Thyroid gland (tissue), 4 donors: ENCODE measurements at regions not wholly inside any gene's neighbourhood (a gene's known extent, or its start where the extent isn't known, plus 50 kb on each side); places are given as distances from the start of the nearest gene placed in this dataset.

ENCODE experiments used
- POLR2A ChIP-seq, 2 donors: fragments of 450-650 bp; IDR thresholded peaks; one replicate each; pipeline ENCODE4 v1.6.1; 2017; ENCODE audit warnings: antibody characterized with exemption in 2 of 2, mild to moderate bottlenecking in 2 of 2, moderate library complexity in 1 of 2
- TF ChIP-seq, protein P1 (sequence below), 6 experiments: fragments of 200-600 bp in 3 of 6; fragments of 450-650 bp in 3 of 6; sonication (generic) in 3 of 6; IDR thresholded peaks; one replicate each; pipeline ENCODE4 v1.5.1; 2016 to 2019; ENCODE audit warnings: antibody characterized with exemption in 6 of 6, mild to moderate bottlenecking in 2 of 6, inconsistent platforms in 1 of 6, moderate library complexity in 1 of 6

DNA sequence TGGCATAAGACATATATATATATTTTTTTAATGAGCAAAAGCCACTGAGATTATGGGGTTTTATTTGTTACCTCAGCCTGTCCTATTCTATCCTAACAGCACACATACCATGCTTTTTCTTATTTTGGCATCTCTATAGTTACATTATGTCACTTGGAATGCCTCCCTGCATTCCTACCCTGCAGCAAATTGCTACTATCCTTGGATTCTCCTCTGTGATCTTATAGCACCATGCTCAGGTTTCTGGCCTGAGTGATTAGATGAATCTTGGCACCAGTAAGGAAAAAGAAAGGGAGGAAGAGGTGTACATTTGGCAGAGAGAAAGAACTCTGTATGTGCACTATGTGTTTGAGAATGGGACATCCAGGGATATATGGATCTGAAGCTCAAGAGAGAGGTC lies 86.3 kb upstream of the PELI1 start:
- TF ChIP-seq, protein P1, sequence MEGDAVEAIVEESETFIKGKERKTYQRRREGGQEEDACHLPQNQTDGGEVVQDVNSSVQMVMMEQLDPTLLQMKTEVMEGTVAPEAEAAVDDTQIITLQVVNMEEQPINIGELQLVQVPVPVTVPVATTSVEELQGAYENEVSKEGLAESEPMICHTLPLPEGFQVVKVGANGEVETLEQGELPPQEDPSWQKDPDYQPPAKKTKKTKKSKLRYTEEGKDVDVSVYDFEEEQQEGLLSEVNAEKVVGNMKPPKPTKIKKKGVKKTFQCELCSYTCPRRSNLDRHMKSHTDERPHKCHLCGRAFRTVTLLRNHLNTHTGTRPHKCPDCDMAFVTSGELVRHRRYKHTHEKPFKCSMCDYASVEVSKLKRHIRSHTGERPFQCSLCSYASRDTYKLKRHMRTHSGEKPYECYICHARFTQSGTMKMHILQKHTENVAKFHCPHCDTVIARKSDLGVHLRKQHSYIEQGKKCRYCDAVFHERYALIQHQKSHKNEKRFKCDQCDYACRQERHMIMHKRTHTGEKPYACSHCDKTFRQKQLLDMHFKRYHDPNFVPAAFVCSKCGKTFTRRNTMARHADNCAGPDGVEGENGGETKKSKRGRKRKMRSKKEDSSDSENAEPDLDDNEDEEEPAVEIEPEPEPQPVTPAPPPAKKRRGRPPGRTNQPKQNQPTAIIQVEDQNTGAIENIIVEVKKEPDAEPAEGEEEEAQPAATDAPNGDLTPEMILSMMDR (IDR thresholded peaks at IDR 0.05): no peak
- TF ChIP-seq POLR2A (IDR thresholded peaks at IDR 0.05): no peak
